ENCODE measurements at regions not wholly inside any gene's neighbourhood (a gene's known extent, or its start where the extent isn't known, plus 50 kb on each side); places are given as distances from the start of the nearest gene placed in this dataset.
A peak's percentile ranks its signal among the peaks of the same experiment; 100 is the strongest.

GRCh38 chr5:68730979-68731654 lies 362.7 kb upstream of the SLC30A5 start (continued):
- TF ChIP-seq YY1 (tag by site-specific recombination; IDR thresholded peaks at IDR 0.05) (no peak), REST (tag by site-specific recombination; IDR thresholded peaks at IDR 0.05) (no peak), SCRT2 (tag by site-specific recombination; IDR thresholded peaks at IDR 0.05) (no peak), ZNF660 (tag by site-specific recombination; IDR thresholded peaks at IDR 0.05) (no peak), ZNF169 (tag by site-specific recombination; IDR thresholded peaks at IDR 0.05) (no peak), ZNF510 (tag by site-specific recombination; IDR thresholded peaks at IDR 0.05; ENCODE audit: insufficient replicate concordance) (no peak), GLI4 (tag by site-specific recombination; IDR thresholded peaks at IDR 0.05) (no peak), ZNF133 (tag by site-specific recombination; IDR thresholded peaks at IDR 0.05) (no peak), ZEB2 (tag by site-specific recombination; IDR thresholded peaks at IDR 0.05) (peak; percentile 11; the same call in 1 of the 2 replicates), ZNF558 (tag by site-specific recombination; IDR thresholded peaks at IDR 0.05) (no peak; the same call in 1 of the 2 replicates), ZNF561 (tag by site-specific recombination; IDR thresholded peaks at IDR 0.05; ENCODE audit: borderline replicate concordance) (peak; percentile 14; the same call in 1 of the 2 replicates), ZNF518A (tag by site-specific recombination; conservative IDR thresholded peaks at IDR 0.05; ENCODE audit: low read depth) (0 out of 2 replicates have a peak, but pooled peaks have one; percentile 3), ZNF639 (tag by site-specific recombination; IDR thresholded peaks at IDR 0.05) (no peak), ZBTB20 (tag by site-specific recombination; IDR thresholded peaks at IDR 0.05) (peak; percentile 17; the same call in 1 of the 2 replicates)

- H3K36me3 ChIP-seq (ENCODE audit: control insufficient read depth in 2 of 2, insufficient read depth in 1 of 2, low read length in 2 of 2), result no peaks in the 10 kb centered on the region
- CTCF ChIA-PET, result no interaction called here
- TF ChIP-seq ZNF629 (tag by site-specific recombination; IDR thresholded peaks at IDR 0.05), result no peak
- H3K9me3 ChIP-seq (ENCODE audit: control insufficient read depth, insufficient read depth, low read depth, low read length), result no peaks in the 10 kb centered on the region
- H3K27ac ChIP-seq (ENCODE audit: extremely low read depth, low read depth, low read length), result no peak overlapping the region
- H3K4me1 ChIP-seq (ENCODE audit: control insufficient read depth, insufficient read depth, low read length), result peaks cover 16% of the 10 kb centered on the region
- H3K4me3 ChIP-seq (ENCODE audit: low read depth, low read length), result no peak overlapping the region
- POLR2A ChIA-PET, result no interaction called here
Measured at GRCh38 chr5:68732251-68732650, 361.6 kb upstream of the SLC30A5 start.
